ENCODE measurements at regions not wholly inside any gene's neighbourhood (a gene's known extent, or its start where the extent isn't known, plus 50 kb on each side); places are given as distances from the start of the nearest gene placed in this dataset.
"Not testable (repeated sequence)": the region's sequence is repeated elsewhere in the genome, so short reads cannot be mapped to it uniquely, and the experiment has no call there.

DNA sequence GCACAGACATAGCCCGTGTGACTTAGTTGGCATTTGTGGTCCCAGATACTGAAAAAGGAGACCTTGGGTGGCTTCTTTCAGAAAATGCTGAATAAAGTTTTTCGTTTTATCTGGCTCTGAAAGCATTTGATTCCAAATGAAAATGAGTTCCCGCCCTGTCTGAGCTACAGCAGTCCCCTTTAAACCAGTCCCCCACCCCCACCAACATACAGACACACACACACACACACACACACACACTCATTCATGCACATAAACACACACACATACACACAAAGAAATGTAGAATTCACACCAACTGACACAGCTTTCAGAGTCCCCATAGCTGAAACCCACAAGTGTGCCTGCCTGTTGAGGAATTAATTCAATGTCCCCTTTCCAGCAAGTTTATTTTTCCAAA is 97.0 kb upstream of the SMARCA2 start:
- no peak for DNase-seq (ENCODE audit: low read depth)

DNA sequence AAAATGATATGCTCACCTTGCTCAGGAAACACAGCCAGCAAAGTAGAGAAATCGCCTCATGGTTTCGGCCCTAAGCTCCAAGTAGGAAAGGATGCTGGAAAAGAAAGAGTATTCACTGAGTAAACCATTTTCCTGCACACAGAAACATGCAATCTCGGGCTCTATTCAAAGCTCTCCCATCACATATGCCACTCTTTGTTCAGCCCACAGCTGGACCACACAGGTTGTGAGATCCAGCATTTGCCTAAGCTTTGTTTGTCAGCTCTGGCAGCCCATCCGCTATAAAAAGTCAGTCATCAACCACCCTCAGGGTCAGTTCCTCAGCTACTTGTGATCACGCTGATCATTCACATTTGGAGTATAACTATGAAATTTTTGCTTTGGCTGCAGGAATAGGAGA is 96.5 kb upstream of the SMARCA2 start:
- DNase-seq (ENCODE audit: low read depth): no peak

GRCh38 chr9:1919229-1919628 is 95.9 kb upstream of the SMARCA2 start:
- DNase-seq (ENCODE audit: low read depth): no peak

GRCh38 chr9:1920386-1920785 is 94.8 kb upstream of the SMARCA2 start:
- DNase-seq (ENCODE audit: low read depth): no peak

GRCh38 chr9:1922026-1922425 is 93.1 kb upstream of the SMARCA2 start:
- DNase-seq (ENCODE audit: low read depth): no peak

- DNase-seq (ENCODE audit: low read depth): no peak
Measured at GRCh38 chr9:1927546-1927945, 87.6 kb upstream of the SMARCA2 start.

GRCh38 chr9:1929134-1929533 is 86.0 kb upstream of the SMARCA2 start:
- no peak for DNase-seq (ENCODE audit: low read depth)

- no peak for DNase-seq (ENCODE audit: low read depth)
Measured at GRCh38 chr9:1929722-1930244, 85.4 kb upstream of the SMARCA2 start.

DNA sequence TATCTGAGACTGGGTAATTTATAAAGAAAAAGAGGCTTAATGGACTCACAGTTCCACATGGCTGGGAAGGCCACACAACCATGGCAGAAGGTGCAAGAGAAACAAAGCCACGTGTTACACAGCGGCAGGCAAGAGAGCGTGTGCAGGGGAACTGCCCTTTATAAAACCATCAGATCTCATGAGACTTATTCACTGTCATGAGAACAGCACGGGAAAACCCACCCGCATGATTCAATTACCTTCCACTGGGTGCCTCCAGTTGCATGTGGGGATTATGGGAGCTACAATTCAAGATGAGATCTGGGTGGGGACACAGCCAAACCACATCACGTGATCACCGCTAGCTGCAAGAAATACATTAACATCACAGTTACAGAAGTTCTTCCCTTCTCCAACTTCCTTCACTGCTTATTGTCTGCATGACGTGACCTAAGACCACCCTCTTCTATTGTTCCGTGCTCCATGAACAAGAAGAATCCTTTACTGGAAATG is 84.9 kb upstream of the SMARCA2 start:
- not testable (repeated sequence) for DNase-seq (ENCODE audit: low read depth)

GRCh38 chr9:1938135-1938534 is 77.0 kb upstream of the SMARCA2 start:
- DNase-seq (ENCODE audit: low read depth): no peak

DNA sequence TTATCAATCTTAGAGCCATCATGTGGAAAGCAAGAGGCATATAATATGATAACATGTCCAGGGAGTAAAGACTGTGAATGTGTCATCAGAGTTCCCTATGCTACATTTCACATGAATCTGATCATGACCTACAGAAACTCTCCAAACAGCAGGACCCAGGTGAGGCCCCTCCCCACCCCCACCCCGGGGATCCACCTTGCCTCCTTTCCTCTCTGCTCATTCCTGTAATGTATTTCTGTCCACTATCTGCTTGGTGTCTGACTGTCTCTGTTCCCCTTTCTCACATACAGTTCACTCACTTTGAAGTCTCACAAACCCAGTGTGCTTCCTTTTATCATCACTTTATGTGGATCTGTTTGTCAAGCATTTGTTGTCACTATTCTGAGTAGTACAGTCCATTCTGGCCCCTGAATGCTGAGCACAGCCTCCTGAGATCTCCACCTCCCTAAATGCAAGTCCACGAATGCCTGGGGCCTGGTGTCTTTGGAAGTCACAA is 76.4 kb upstream of the SMARCA2 start:
- no peak for DNase-seq (ENCODE audit: low read depth)

GRCh38 chr9:1939466-1939865 is 75.7 kb upstream of the SMARCA2 start:
- DNase-seq (ENCODE audit: low read depth): no peak

GRCh38 chr9:1939926-1940368 is 75.2 kb upstream of the SMARCA2 start:
- no peak for DNase-seq (ENCODE audit: low read depth)

DNA sequence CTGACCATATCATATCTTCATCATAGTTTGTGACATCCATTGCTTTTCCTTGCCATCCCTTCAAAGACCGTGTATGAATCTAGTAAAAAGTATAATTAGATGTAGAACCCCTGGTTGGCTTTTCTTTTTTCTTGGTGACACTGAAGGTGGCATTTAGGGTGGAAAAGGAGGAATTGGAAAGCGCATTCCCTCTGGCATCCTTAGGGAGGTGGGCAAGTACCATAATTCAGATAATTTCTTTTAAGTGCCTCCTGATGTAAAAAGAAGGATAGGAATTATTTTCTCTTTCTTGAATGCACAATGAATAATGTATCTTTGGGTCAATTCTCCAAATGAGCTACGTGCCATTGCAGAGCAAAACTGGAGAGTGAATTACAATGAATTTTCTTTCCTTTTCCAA is 73.2 kb upstream of the SMARCA2 start:
- DNase-seq (ENCODE audit: low read depth): no peak

DNA sequence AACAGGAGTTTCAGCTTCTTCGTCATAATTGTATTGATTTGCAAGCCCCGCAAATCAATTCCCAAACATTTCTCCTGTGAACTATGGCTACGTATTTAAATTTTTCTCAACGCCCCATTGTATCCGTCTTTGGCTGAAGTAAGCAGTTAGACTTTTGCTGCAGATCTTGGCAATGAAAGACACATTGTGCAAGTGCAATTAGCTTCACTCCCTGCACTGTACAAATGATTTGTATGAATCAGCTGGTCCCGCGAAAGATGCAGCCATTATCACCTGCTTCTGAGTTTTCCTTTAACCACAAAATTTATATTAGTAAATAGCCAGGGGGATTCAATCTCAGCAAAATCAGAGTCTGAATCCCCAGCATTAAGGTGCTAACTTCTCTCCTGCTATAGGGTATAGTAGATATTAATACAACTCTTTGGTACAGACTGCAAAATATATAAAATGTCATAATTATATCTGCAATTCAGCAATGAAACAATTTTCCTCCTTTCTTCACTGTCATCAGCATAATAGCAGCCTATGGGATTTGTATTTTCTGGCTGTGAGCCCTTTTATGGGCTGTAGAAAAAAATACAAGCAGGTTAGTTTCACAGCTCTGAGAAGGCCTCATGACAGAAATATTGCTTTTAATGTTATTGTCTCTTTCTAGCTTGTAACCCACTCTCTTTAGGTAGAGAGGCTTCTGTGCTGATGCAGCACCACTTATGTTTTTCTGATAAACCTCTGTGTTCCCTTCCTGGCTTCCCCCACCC is 68.4 kb upstream of the SMARCA2 start:
- DNase-seq (ENCODE audit: low read depth): no peak

GRCh38 chr9:1947438-1947837 is 67.7 kb upstream of the SMARCA2 start:
- DNase-seq (ENCODE audit: low read depth): no peak

- DNase-seq (ENCODE audit: low read depth): no peak
Measured at GRCh38 chr9:1948541-1948940, 66.6 kb upstream of the SMARCA2 start.

DNA sequence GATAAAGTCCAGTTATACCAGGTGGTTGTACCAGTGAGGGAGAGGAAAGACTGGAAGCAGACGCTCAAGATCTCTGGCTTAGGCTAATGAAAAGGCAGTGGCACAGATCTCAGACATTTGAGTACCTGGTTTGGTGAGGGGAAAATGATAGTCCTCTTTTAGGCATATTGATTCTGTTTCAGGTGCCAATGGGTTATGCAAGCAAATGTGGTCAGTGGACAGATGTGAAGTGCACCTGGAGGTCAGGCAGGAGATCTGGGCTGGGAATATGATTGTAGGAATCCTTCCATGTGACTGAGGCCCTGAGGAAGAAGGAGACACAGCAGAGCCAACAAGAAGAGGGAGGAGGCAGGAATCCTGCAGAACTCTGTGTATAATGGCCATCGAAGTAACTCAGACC is 63.7 kb upstream of the SMARCA2 start:
- no peak for DNase-seq (ENCODE audit: low read depth)

GRCh38 chr9:1952001-1952400 is 63.1 kb upstream of the SMARCA2 start:
- no peak for DNase-seq (ENCODE audit: low read depth)

DNA sequence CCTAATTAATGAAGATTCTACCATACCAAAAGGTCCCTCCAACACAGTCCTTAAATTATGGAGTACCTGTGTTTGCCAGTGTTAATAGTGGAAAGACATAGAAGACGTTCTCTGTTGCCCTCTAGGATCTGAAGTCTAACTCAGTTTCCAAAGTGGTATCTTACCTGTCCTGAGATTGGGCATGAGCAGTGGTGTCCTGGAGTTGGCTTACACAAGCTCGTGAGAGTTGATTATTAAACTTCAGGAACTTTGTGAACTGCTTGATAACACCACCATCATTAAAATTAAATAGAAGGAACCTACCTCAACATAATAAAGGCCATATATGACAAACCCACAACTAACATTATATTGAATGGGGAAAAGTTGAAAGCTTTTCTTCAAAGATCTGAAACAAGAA is 60.9 kb upstream of the SMARCA2 start:
- no peak for DNase-seq (ENCODE audit: low read depth)

GRCh38 chr9:1956958-1957357 is 58.2 kb upstream of the SMARCA2 start:
- DNase-seq (ENCODE audit: low read depth): no peak

DNA sequence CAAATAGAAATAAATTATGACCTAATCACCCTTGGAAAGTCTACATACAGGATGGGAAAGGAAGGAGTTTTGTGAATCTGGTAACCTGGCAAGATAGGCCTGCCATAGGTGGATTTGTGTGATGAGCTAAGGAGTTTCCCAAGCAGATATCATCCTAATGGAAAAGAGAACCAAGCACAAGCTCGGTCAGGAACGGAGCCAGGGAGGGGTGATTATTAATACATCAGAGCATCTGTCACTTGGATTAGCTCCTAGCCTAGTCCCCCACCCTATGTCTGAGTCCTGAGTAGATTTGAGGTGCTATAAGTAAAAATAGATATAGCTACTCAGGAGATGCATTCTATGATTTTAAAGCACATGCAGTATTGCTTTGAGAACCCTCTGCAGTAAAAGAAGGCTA is 57.3 kb upstream of the SMARCA2 start:
- DNase-seq (ENCODE audit: low read depth): no peak

DNA sequence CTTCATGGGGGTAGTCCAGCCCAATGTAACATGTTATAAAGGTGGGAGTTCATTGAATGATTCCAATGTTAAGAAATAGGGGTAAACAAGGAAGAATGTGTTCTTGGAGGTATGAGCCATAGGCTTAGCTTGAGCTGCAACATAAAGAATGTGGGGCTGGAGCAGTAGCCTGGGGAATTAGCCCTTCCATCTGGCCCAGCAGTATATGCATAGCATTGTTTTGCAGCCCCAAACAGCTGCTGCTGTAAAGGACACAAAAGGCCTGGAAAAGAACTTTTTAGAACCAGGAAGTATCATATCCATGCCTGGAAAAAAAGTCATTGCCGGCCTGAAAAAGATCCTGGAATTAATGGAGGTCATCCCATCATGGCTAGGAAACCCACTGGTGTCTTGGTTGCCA is 55.8 kb upstream of the SMARCA2 start:
- DNase-seq (ENCODE audit: low read depth): no peak

Data from GM04504 (cell line).